GM12865 (cell line): ENCODE measurements at regions not wholly inside any gene's neighbourhood (a gene's known extent, or its start where the extent isn't known, plus 50 kb on each side); places are given as distances from the start of the nearest gene placed in this dataset.
"Not testable (repeated sequence)": the region's sequence is repeated elsewhere in the genome, so short reads cannot be mapped to it uniquely, and the experiment has no call there.

Experiments used
- DNase-seq: peaks from one replicate; pipeline ENCODE4 v3.0.0; 2010; ENCODE audit warnings: low read depth
- H3K4me3 ChIP-seq: 2 replicates; pipeline ENCODE4 v1.5.1; 2011; ENCODE audit warnings: mild to moderate bottlenecking, low read depth, low read length, control low read depth
- CTCF ChIP-seq: IDR thresholded peaks from 2 replicates; pipeline ENCODE4 v1.5.1; 2011; ENCODE audit warnings: low read length, control low read depth, low read depth, inconsistent platforms; ENCODE audit not compliant: insufficient read depth; ENCODE audit errors: missing control alignments

- no peak for DNase-seq
- no peak for TF ChIP-seq CTCF
- no peak overlapping the region for H3K4me3 ChIP-seq
Measured at GRCh38 chr7:118971706-118972105, 747.2 kb downstream of the ANKRD7 start.

- H3K4me3 ChIP-seq: no peak overlapping the region
- no peak for TF ChIP-seq CTCF
- no peak for DNase-seq
Measured at GRCh38 chr7:118974836-118975235, 750.3 kb downstream of the ANKRD7 start.

DNA sequence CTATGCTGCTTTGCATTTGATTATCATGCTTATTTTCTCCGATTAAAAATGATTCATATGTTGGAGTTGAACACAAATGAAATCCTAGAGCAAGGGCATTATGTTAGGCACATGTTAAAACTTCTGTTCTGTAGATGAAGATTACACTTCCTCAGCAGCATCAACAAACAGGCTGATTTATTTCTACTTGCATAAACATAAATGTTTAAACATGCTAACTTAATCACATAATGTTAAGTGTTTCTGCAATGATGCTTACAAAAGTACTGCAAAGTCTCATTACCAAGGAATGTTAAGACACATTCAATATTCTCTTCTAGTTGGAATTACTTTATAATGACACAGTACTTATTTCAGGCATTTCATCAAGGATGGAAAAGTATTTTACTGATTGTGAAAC is 770.8 kb downstream of the ANKRD7 start:
- no peak for TF ChIP-seq CTCF
- no peak overlapping the region for H3K4me3 ChIP-seq
- DNase-seq: no peak

DNA sequence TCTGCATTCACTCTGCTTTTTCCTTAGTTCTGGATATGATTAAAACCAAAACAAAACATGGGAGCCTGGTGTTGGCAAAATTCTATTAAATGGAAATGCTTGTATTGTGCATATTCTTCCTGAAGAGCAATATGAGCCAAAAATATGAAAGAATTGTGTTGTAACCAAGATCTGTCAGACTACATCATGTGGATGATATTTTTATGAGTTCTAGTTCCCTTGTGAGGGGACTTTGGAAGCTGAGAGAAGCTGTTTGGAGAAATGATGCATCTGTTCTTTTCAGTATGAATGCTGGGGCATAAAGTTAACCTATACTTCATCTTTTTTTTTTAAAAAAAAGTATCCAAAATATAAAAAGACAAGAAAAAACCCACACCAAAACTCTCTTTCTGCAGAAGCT is 782.7 kb downstream of the ANKRD7 start:
- no peak for TF ChIP-seq CTCF
- DNase-seq: no peak
- H3K4me3 ChIP-seq: no peak overlapping the region

DNA sequence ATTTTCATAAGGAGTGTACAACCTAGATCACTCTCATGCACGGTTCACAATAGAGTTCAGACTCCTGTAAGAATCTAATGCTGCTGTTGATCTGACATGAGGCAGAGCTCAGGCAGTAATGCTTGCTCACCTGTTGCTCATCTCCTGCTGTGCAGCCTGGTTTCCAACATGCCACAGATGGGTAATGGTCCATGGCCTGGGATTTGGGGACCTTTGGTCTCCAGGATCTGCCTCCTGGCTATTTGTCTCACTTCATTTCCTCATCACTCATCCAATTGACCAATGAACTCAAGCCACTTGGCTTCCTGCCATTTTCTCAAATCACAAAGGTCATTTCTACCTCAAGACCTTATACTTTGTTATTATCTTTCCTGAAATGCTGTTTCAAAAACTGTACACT is 786.1 kb downstream of the ANKRD7 start:
- DNase-seq: no peak
- no peak for TF ChIP-seq CTCF
- no peak overlapping the region for H3K4me3 ChIP-seq

GRCh38 chr7:119026391-119026790 is 801.9 kb downstream of the ANKRD7 start:
- no peak for TF ChIP-seq CTCF
- H3K4me3 ChIP-seq: no peak overlapping the region
- DNase-seq: no peak

DNA sequence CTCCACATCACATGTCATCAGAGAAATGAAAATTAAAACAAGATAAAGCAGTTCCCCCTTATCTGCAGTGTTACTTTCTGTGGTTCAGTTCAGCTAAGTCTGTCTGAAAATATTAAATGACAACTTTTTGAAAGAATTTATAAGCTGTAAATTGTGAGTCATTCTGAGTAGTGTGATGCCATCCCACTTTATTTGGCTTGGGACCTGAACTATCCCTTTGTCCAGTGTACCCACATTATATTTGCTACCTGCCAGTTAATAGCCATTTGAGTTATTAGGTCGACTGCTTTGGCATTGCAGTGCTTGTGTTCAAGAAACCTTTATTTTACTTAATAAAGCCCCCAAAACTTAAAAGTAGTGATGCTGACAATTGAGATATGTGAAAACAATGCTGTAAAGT is 804.2 kb downstream of the ANKRD7 start:
- no peak for TF ChIP-seq CTCF
- no peak for DNase-seq
- H3K4me3 ChIP-seq: no peak overlapping the region

- H3K4me3 ChIP-seq, DNase-seq: not testable (repeated sequence)
Measured at GRCh38 chr7:119032136-119032535, 807.6 kb downstream of the ANKRD7 start.
